Vagina (tissue), 2 donors: ENCODE measurements at regions not wholly inside any gene's neighbourhood (a gene's known extent, or its start where the extent isn't known, plus 50 kb on each side); places are given as distances from the start of the nearest gene placed in this dataset.

ENCODE experiments used
- POLR2A ChIP-seq, 2 donors: fragments of 450-650 bp; IDR thresholded peaks; one replicate each; pipeline ENCODE4 v1.6.1; 2017; ENCODE audit warnings: antibody characterized with exemption in 2 of 2, mild to moderate bottlenecking in 2 of 2, moderate library complexity in 2 of 2
- TF ChIP-seq, protein P1 (sequence below), 3 experiments: fragments of 450-650 bp in 2 of 3; fragments of 200-600 bp in 1 of 3; sonication (generic) in 1 of 3; IDR thresholded peaks; one replicate each; pipeline ENCODE4 v1.5.1; 2017 to 2019; ENCODE audit warnings: antibody characterized with exemption in 3 of 3, mild to moderate bottlenecking in 2 of 3, moderate library complexity in 2 of 3

DNA sequence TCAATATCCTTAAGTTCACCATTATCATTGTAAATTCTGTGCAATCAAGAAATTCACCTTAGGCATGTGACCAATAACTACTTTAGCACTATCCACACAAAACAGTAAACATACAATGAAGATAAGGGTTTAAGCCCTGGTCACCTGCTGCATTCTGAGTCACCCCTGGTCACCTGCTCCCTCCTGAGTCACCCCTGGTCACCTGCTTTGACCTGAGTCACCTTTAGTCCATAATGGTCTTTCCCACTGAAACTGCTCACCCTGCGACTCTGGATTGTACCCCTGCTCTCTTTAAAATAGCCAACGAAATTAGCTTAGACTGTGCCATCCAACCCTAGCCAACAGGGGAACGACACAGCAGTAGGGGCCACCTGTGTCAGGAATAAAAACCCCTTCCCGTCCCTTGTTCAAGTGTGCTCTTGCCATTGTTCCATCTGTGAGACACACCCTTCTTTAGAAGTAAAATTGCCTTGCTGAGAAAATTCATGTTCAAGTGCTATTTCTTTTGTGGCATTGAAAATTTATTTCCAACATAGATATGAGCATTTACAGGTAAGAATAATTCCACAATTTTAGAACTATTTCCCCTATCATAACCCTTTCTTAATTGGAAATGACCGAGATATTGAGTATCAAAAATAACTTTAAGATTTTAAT, 902.8 kb downstream of the DSC3 start:
- TF ChIP-seq, protein P1, sequence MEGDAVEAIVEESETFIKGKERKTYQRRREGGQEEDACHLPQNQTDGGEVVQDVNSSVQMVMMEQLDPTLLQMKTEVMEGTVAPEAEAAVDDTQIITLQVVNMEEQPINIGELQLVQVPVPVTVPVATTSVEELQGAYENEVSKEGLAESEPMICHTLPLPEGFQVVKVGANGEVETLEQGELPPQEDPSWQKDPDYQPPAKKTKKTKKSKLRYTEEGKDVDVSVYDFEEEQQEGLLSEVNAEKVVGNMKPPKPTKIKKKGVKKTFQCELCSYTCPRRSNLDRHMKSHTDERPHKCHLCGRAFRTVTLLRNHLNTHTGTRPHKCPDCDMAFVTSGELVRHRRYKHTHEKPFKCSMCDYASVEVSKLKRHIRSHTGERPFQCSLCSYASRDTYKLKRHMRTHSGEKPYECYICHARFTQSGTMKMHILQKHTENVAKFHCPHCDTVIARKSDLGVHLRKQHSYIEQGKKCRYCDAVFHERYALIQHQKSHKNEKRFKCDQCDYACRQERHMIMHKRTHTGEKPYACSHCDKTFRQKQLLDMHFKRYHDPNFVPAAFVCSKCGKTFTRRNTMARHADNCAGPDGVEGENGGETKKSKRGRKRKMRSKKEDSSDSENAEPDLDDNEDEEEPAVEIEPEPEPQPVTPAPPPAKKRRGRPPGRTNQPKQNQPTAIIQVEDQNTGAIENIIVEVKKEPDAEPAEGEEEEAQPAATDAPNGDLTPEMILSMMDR (IDR thresholded peaks at IDR 0.05) = no peak
- no peak for TF ChIP-seq POLR2A (IDR thresholded peaks at IDR 0.05)
